ENCODE measurements at regions not wholly inside any gene's neighbourhood (a gene's known extent, or its start where the extent isn't known, plus 50 kb on each side); places are given as distances from the start of the nearest gene placed in this dataset.

GRCh38 chr9:93730217-93730616 lies 153.8 kb downstream of the PHF2 start:
- no peak for DNase-seq (ENCODE audit: low read depth in 2 of 2)

All from stimulated activated CD4-positive, alpha-beta T cell treated with anti-CD3 and anti-CD28 coated beads, Interleukin-12 subunit alpha, Interleukin-12 subunit beta, amount 100 ng/mL, for 24 hours (primary cell).